K562 (cell line): ENCODE measurements at regions not wholly inside any gene's neighbourhood (a gene's known extent, or its start where the extent isn't known, plus 50 kb on each side); places are given as distances from the start of the nearest gene placed in this dataset.
"Not testable (repeated sequence)": the region's sequence is repeated elsewhere in the genome, so short reads cannot be mapped to it uniquely, and the experiment has no call there.

Experiments used
- ATAC-seq: fragments of 200-7000 bp; cut with Tn5 transposase; 3 replicates; pipeline ENCODE4 v1.9.1; 2020; ENCODE audit warnings: moderate library complexity
- BruUV-seq: library from RNA; stranded (reverse); fragments of 400-500 nt; replicated peaks from 2 replicates; lab custom pipeline; 2021; lab: Mats Ljungman, UMichigan
- CTCF ChIA-PET: fragments of 300-600 bp; formaldehyde crosslinking; extraction: SDS; loops from one replicate; lab custom pipeline; 2021; ENCODE audit warnings: low intra/inter-chr PET ratio; lab: Yijun Ruan, JAX
- POLR2A ChIA-PET: fragments of 300-600, 350-650 bp; sonication (Branson Sonifier 250); formaldehyde crosslinking; extraction: SDS; loops from one replicate; lab custom pipeline; 2021; ENCODE audit warnings: antibody characterized with exemption, inconsistent platforms; lab: Yijun Ruan, JAX
- DNase-seq, 4 experiments: peaks; one replicate each; pipeline versions ENCODE4 v3.0.0 to v3.0.0-alpha.2; 2011 to 2018; ENCODE audit warnings: low spot score in 3 of 4, mixed read lengths in 3 of 4; ENCODE audit errors: extremely low read depth in 1 of 4
- FAIRE-seq: peaks from 2 replicates; lab custom pipeline; 2011; peaks lifted over from hg19 to GRCh38; lab: Jason Lieb, UNC
- H2AFZ ChIP-seq: 2 replicates; pipeline ENCODE4 v1.6.0; 2011; ENCODE audit warnings: low read depth, low read length, control low read depth, inconsistent platforms
- H3K27ac ChIP-seq: fragments of 200-600 bp; 3 replicates; pipeline ENCODE4 v1.8.0; 2011; ENCODE audit warnings: low read depth, mild to moderate bottlenecking, control low read depth, inconsistent platforms, low read length, moderate library complexity, mixed read lengths; ENCODE audit errors: extremely low read depth
- H3K27me3 ChIP-seq, 2 experiments: fragments of 300-600 bp in 1 of 2; 2 replicates in 1 of 2; 3 replicates in 1 of 2; pipeline versions ENCODE4 v1.6.0 to v1.8.0; 2011; ENCODE audit warnings: inconsistent platforms in 2 of 2, low read length in 2 of 2, mild to moderate bottlenecking in 1 of 2, mixed read lengths in 1 of 2, moderate library complexity in 1 of 2; ENCODE audit not compliant: control insufficient read depth in 2 of 2, insufficient read depth in 2 of 2
- H3K36me3 ChIP-seq: fragments of 300-600 bp; 3 replicates; pipeline ENCODE4 v1.8.0; 2011; ENCODE audit warnings: mild to moderate bottlenecking, low read length, inconsistent platforms; ENCODE audit not compliant: control insufficient read depth, insufficient read depth
- H3K4me1 ChIP-seq, 2 experiments: fragments of 200-600 bp in 1 of 2; replicated peaks in 1 of 2; 2 replicates in 1 of 2; 3 replicates in 1 of 2; pipeline versions ENCODE4 v1.5.1 to v1.8.0; 2011; ENCODE audit warnings: inconsistent platforms in 2 of 2, low read length in 2 of 2, mild to moderate bottlenecking in 1 of 2, mixed read lengths in 1 of 2, moderate library complexity in 1 of 2; ENCODE audit not compliant: control insufficient read depth in 2 of 2, insufficient read depth in 2 of 2
- H3K4me2 ChIP-seq: 2 replicates; pipeline ENCODE4 v1.6.1; 2011; ENCODE audit warnings: low read length, control low read depth, inconsistent platforms, mixed read lengths; ENCODE audit not compliant: insufficient read depth
- H3K4me3 ChIP-seq: fragments of 200-600 bp; sonication (generic), shearing (Covaris generic); 2 replicates; pipeline ENCODE4 v1.5.1; 2016; ENCODE audit warnings: control low read depth, inconsistent platforms
- H3K79me2 ChIP-seq: fragments of 200-600 bp; 3 replicates; pipeline ENCODE4 v1.8.0; 2011; ENCODE audit warnings: low read length, inconsistent platforms; ENCODE audit not compliant: control insufficient read depth, insufficient read depth
- H3K9ac ChIP-seq, 2 experiments: 2 replicates each; pipeline versions ENCODE4 v1.6.0 to v1.6.1; 2011; ENCODE audit warnings: low read depth in 2 of 2, low read length in 2 of 2, control low read depth in 1 of 2, inconsistent platforms in 1 of 2, mild to moderate bottlenecking in 1 of 2, mixed read lengths in 1 of 2; ENCODE audit not compliant: insufficient read depth in 1 of 2
- H3K9me1 ChIP-seq: one replicate; pipeline ENCODE4 v1.6.0; 2011; ENCODE audit warnings: inconsistent platforms, mild to moderate bottlenecking, low read length, moderate library complexity; ENCODE audit not compliant: control insufficient read depth, insufficient read depth
- H3K9me3 ChIP-seq: replicated peaks from 2 replicates; pipeline ENCODE4 v1.5.1; 2011; ENCODE audit warnings: low read depth, low read length, inconsistent platforms; ENCODE audit not compliant: control insufficient read depth, insufficient read depth
- H4K20me1 ChIP-seq: replicated peaks from 2 replicates; pipeline ENCODE4 v1.6.1; 2011; ENCODE audit warnings: low read length, inconsistent platforms, mixed read lengths; ENCODE audit not compliant: control insufficient read depth, insufficient read depth
- CHCHD3 ChIP-seq: fragments of 250-450 bp; sonication (Bioruptor Pico); IDR thresholded peaks from 2 replicates; pipeline ENCODE4 v2.1.2; 2022; ENCODE audit warnings: mild to moderate bottlenecking
- SAFB ChIP-seq: fragments of 200-400 bp; formaldehyde crosslinking; IDR thresholded peaks from 2 replicates; pipeline ENCODE4 v1.6.1; 2017; ENCODE audit warnings: low read depth, low read length, borderline replicate concordance
- ZNF146 ChIP-seq: IDR thresholded peaks from one replicate; pipeline ENCODE4 v1.6.1; 2018; ENCODE audit warnings: missing compliant biosample characterization; ENCODE audit not compliant: unreplicated experiment
- WGBS: fragments of 100-300 bp; shearing (Covaris generic); methylation state at CpG from one replicate; pipeline ENCODE4 v1.1.6; 2016; ENCODE audit warnings: low coverage, mixed read lengths; ENCODE audit not compliant: insufficient coverage; ENCODE audit errors: missing lambda C conversion rate; 5-methylcytosine and 5-hydroxymethylcytosine counted together
- in situ Hi-C: fragments of 300-500 bp; cut with MboI; formaldehyde crosslinking; loops from 4 replicates; pipeline ENCODE4 v1.15.0; 2018; ENCODE audit warnings: inconsistent platforms, mixed read lengths
- intact Hi-C: fragments of 100-400 bp; cut with micrococcal nuclease; formaldehyde crosslinking; loops from 2 replicates; pipeline ENCODE4 v1.14.2; 2022

GRCh38 chr9:26781906-26782305, 110.7 kb downstream of the CAAP1 start:
- Histone ChIP-seq H2AFZ (no peak overlapping the region), H3K4me2 (no peak overlapping the region), H3K36me3 (no peaks in the 10 kb centered on the region), H3K79me2 (no peaks in the 10 kb centered on the region), H3K27ac (no peak overlapping the region), H3K9me3 (no peaks in the 10 kb centered on the region), H3K9me1 (no peaks in the 10 kb centered on the region), H3K27me3 (no peaks in the 10 kb centered on the region), H4K20me1 (no peaks in the 10 kb centered on the region), H3K4me1 (no peaks in the 10 kb centered on the region), H3K9ac (no peak overlapping the region), H3K4me3 (no peak overlapping the region)
- in situ Hi-C loops (no loop called here), intact Hi-C loops (no loop called here)
- POLR2A ChIA-PET, result no interaction called here
- ATAC-seq (no peak), FAIRE-seq (no peak), DNase-seq (no peak)
- CTCF ChIA-PET, result no interaction called here
- no TSS peak for BruUV-seq
- no peak for TF ChIP-seq SAFB
- TF ChIP-seq CHCHD3 (CRISPR knock-in tag), result no peak
- 0% methylated on average over 1 of the region's 1 CpG for WGBS

GRCh38 chr9:26780307-26780706, 112.3 kb downstream of the CAAP1 start:
- H3K4me2 ChIP-seq, H3K27me3 ChIP-seq, H3K9me1 ChIP-seq, BruUV-seq, H3K27ac ChIP-seq, H3K9ac ChIP-seq, H4K20me1 ChIP-seq, H3K9me3 ChIP-seq, DNase-seq, POLR2A ChIA-PET, H2AFZ ChIP-seq, in situ Hi-C loops, H3K79me2 ChIP-seq, FAIRE-seq, H3K4me1 ChIP-seq, intact Hi-C loops, CTCF ChIA-PET, H3K36me3 ChIP-seq, ATAC-seq, H3K4me3 ChIP-seq: not testable (repeated sequence)
- WGBS, result 64% methylated on average over 2 of the region's 3 CpGs
- peak; percentile 75 for TF ChIP-seq ZNF146 (CRISPR knock-in tag)
